Epithelial cell of esophagus (primary cell): ENCODE measurements at regions not wholly inside any gene's neighbourhood (a gene's known extent, or its start where the extent isn't known, plus 50 kb on each side); places are given as distances from the start of the nearest gene placed in this dataset.

Source experiments
- DNase-seq: peaks from one replicate; pipeline ENCODE4 v3.0.0; 2010; ENCODE audit warnings: low read depth
- H3K4me3 ChIP-seq: 2 replicates; pipeline ENCODE4 v1.5.1; 2011; ENCODE audit warnings: mild to moderate bottlenecking, low read length, control low read depth
- TF ChIP-seq, protein P1 (sequence below): IDR thresholded peaks from 2 replicates; pipeline ENCODE4 v1.5.1; 2011; ENCODE audit warnings: low read depth, mild to moderate bottlenecking, low read length, control low read depth, inconsistent platforms; ENCODE audit not compliant: insufficient read depth; ENCODE audit errors: missing control alignments

DNA sequence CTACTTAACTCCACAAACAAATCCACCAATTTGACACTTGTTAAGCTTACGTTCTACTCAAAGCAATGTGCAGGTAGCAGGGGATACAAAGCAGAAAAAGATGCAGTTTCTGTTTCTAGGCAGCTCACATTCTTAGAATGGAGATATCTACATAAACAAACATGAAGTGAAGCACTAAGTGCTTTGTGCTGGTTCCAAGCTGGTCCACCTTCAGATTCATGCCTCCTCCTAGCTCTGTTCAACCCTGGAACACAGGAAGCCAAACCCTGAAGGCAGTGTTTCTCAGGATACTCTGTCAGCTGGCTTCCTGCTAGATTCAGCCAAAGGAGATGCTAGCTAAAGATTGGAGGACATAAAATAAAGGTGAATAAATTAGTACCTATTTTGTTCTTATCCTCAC lies 55.3 kb upstream of the NOL4 start:
- no peak for DNase-seq
- TF ChIP-seq, protein P1, sequence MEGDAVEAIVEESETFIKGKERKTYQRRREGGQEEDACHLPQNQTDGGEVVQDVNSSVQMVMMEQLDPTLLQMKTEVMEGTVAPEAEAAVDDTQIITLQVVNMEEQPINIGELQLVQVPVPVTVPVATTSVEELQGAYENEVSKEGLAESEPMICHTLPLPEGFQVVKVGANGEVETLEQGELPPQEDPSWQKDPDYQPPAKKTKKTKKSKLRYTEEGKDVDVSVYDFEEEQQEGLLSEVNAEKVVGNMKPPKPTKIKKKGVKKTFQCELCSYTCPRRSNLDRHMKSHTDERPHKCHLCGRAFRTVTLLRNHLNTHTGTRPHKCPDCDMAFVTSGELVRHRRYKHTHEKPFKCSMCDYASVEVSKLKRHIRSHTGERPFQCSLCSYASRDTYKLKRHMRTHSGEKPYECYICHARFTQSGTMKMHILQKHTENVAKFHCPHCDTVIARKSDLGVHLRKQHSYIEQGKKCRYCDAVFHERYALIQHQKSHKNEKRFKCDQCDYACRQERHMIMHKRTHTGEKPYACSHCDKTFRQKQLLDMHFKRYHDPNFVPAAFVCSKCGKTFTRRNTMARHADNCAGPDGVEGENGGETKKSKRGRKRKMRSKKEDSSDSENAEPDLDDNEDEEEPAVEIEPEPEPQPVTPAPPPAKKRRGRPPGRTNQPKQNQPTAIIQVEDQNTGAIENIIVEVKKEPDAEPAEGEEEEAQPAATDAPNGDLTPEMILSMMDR = no peak
- H3K4me3 ChIP-seq = no peak overlapping the region

DNA sequence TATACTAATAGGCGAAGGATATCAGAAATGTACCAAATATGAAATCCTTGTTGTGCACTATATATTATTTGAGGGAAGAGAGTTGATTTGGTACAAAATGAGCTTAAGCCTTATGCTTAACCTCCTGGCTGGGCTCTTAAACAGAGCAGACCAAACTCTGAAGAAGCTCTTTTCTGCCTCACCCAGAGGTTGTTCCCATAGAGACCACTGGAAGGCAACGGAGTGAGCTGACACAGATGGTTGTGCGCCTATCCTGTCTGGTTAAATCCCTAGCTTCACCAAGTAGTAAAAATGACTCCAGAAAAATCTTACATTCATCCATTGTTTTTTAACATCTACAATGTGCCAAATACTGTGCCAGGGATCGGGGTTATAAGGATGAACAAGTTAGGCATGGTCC lies 55.9 kb upstream of the NOL4 start:
- DNase-seq = no peak
- TF ChIP-seq, protein P1 = no peak
- no peak overlapping the region for H3K4me3 ChIP-seq

DNA sequence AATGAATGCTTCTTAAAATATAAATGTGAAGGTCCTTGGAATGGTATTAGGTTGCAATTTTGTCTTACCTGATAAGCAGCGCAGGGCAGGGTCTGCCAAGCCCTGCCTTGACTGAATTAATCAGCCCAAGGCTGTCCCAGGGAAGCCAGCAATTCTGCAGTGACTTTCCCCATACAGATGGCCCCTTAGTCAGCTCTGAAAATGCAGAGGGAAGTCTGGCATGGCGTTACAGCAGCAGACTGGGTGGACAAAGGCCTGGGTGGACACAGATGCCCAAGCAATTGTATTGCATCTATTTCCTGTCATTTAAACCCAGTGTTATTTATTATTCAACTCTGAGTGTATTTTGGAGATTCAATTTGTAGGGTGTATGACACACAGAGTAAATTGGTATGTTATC lies 56.6 kb upstream of the NOL4 start:
- no peak overlapping the region for H3K4me3 ChIP-seq
- DNase-seq = no peak
- TF ChIP-seq, protein P1 = no peak

DNA sequence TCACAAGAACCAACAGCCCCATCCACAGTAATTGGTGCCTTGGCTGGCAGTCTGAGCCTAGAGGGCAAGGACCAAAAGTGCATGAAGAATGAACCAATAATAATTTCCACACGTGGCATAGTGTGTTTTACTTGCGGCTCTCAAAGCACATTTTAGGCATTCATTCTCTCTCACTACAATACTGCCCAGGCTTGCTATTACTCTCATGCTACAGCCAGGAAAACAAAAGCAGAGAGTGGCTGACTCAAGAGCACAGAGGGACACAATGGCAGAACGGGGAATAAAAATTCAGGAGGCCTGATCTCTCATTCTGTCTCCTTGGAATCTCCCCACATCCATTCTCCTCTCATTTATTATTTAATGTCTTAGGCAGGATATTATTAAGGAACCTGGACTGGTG lies 57.0 kb upstream of the NOL4 start:
- DNase-seq = no peak
- TF ChIP-seq, protein P1 = no peak
- H3K4me3 ChIP-seq = no peak overlapping the region

DNA sequence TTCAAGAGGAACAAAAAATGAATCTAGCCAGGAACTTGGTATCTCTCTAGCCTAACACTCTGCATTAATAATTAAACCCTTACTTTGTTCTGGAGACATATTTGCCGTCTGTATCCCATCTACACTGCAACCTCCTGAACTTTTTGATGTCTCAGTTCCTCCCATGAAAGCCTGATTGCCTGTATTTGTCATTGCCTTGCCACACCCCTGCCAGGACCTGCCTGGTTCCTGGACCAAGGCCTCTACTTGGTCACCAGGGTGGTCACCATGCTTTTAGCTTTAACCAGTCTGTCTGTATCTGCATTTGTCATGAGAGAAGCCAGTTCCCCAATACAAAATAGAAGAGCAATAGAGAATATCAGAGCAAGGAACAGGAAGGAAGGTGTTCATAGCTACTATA lies 58.8 kb upstream of the NOL4 start:
- H3K4me3 ChIP-seq = no peak overlapping the region
- DNase-seq = no peak
- TF ChIP-seq, protein P1 = no peak

DNA sequence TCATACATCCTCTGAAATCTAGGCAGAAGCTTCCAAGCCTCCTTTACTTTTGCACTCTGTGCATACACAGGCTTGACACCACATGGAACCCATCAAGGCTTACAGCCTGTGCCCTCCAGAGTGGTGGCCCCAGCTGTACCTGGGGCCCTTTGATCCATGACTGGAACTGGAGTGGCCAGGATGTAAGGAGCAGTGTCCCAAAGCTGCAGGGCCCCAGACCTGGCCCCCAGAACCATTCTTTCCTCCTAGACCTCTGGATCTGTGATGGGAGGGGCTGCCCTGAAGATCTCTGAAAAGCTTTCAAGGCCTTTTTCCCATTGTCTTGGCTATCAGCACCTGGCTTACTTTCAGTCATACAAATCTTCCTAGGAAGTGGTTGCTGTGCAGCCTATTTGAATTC lies 63.1 kb upstream of the NOL4 start:
- TF ChIP-seq, protein P1 = no peak
- no peak overlapping the region for H3K4me3 ChIP-seq

DNA sequence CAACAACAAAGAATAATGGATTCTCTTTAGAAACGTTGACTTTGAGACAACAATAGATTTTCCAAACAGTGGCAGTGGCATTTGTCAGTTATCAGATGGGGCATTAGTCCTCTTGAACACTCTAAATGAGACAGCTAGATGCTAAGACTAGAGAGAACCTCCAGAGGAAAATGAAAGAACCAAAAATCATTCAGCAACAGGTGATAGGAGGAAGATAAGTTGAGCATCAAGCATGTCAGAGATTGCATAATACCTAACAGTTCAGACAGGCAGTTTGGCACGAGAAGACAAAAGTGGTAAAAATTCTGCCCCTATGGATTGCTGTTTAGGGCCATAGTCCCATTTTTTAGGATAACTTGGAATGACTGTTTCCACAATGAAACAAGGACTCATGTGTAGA lies 67.9 kb upstream of the NOL4 start:
- TF ChIP-seq, protein P1 = no peak

More for the DNA sequence above, 63.1 kb upstream of the NOL4 start:
- no peak for DNase-seq

More for the DNA sequence above, 67.9 kb upstream of the NOL4 start:
- H3K4me3 ChIP-seq = no peak overlapping the region
- DNase-seq = no peak
